DOHH2 (cell line): ENCODE measurements at regions not wholly inside any gene's neighbourhood (a gene's known extent, or its start where the extent isn't known, plus 50 kb on each side); places are given as distances from the start of the nearest gene placed in this dataset.

Experiments used
- EZH2phosphoT487 ChIP-seq: fragments of 200-600 bp; sonication (generic); IDR thresholded peaks from 2 replicates; pipeline ENCODE4 v1.6.1; 2017; ENCODE audit warnings: borderline replicate concordance, mild to moderate bottlenecking, antibody characterized with exemption, low read length, moderate library complexity, mixed read lengths
- TF ChIP-seq, protein P1 (sequence below): fragments of 200-600 bp; sonication (generic); IDR thresholded peaks from one replicate; pipeline ENCODE4 v1.5.1; 2014; ENCODE audit warnings: antibody characterized with exemption, mild to moderate bottlenecking, low read depth, low read length; ENCODE audit not compliant: poor library complexity, severe bottlenecking

DNA sequence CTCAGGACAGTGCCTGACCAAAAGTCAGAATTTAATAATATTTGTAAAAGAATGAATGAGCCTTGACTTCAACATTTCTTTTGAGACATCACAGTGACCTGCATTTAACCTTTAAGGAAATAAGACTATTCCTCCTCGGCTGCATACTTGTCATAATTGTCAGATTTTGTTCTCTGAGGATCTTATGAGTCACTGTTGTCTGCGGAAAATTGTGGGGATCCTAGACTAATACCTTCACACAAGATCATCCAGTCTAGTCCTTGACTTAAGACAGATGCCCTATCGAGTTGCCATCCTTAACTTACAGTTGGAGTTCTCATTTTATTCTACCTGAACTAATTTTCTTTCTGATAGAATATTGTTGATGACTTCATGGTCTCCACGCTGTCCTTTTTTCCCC is 198.4 kb downstream of the DLEU7 start:
- TF ChIP-seq, protein P1, sequence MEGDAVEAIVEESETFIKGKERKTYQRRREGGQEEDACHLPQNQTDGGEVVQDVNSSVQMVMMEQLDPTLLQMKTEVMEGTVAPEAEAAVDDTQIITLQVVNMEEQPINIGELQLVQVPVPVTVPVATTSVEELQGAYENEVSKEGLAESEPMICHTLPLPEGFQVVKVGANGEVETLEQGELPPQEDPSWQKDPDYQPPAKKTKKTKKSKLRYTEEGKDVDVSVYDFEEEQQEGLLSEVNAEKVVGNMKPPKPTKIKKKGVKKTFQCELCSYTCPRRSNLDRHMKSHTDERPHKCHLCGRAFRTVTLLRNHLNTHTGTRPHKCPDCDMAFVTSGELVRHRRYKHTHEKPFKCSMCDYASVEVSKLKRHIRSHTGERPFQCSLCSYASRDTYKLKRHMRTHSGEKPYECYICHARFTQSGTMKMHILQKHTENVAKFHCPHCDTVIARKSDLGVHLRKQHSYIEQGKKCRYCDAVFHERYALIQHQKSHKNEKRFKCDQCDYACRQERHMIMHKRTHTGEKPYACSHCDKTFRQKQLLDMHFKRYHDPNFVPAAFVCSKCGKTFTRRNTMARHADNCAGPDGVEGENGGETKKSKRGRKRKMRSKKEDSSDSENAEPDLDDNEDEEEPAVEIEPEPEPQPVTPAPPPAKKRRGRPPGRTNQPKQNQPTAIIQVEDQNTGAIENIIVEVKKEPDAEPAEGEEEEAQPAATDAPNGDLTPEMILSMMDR, result no peak
- TF ChIP-seq EZH2phosphoT487, result no peak
